NCI-H2107 treated with DMSO at 0.1 percent for 48 hours (cell line): ENCODE measurements at regions not wholly inside any gene's neighbourhood (a gene's known extent, or its start where the extent isn't known, plus 50 kb on each side); places are given as distances from the start of the nearest gene placed in this dataset.
"Not testable (repeated sequence)": the region's sequence is repeated elsewhere in the genome, so short reads cannot be mapped to it uniquely, and the experiment has no call there.

Experiments used
- DNase-seq: peaks from one replicate; lab custom pipeline; 2025; ENCODE audit not compliant: unreplicated experiment; lab: John Stamatoyannopoulos, UW

- DNase-seq: no peak
These were observed 87.7 kb downstream of the IYD start for GRCh38 chr6:150456466-150456865.

- DNase-seq: no peak
These were observed 88.3 kb downstream of the IYD start for GRCh38 chr6:150456902-150457643.

- no peak for DNase-seq
These were observed 89.8 kb downstream of the IYD start for GRCh38 chr6:150458579-150458978.

- DNase-seq: no peak
These were observed 95.0 kb downstream of the IYD start for GRCh38 chr6:150463852-150464251.

GRCh38 chr6:150464966-150465365 lies 96.2 kb downstream of the IYD start:
- DNase-seq: no peak

- DNase-seq: no peak
These were observed 96.8 kb downstream of the IYD start for GRCh38 chr6:150465610-150466009.

- DNase-seq: no peak
These were observed 97.4 kb downstream of the IYD start for GRCh38 chr6:150466196-150466595.

- no peak for DNase-seq
These were observed 101.3 kb downstream of the IYD start for GRCh38 chr6:150470131-150470530.

GRCh38 chr6:150470960-150471665 lies 102.3 kb downstream of the IYD start:
- no peak for DNase-seq

GRCh38 chr6:150478656-150479545 lies 110.1 kb downstream of the IYD start:
- no peak for DNase-seq

GRCh38 chr6:150482883-150483409 lies 114.1 kb downstream of the IYD start:
- DNase-seq: no peak

GRCh38 chr6:150485161-150485958 lies 114.3 kb upstream of the PLEKHG1 start:
- no peak for DNase-seq

- no peak for DNase-seq
These were observed 113.6 kb upstream of the PLEKHG1 start for GRCh38 chr6:150486048-150486447.

- DNase-seq: no peak
These were observed 109.1 kb upstream of the PLEKHG1 start for GRCh38 chr6:150490586-150490985.

- no peak for DNase-seq
These were observed 108.4 kb upstream of the PLEKHG1 start for GRCh38 chr6:150491131-150491810.

GRCh38 chr6:150491811-150492172 lies 107.9 kb upstream of the PLEKHG1 start:
- DNase-seq: no peak

GRCh38 chr6:150492507-150492906 lies 107.2 kb upstream of the PLEKHG1 start:
- no peak for DNase-seq

- no peak for DNase-seq
These were observed 106.7 kb upstream of the PLEKHG1 start for GRCh38 chr6:150492941-150493340.

GRCh38 chr6:150493552-150493951 lies 106.1 kb upstream of the PLEKHG1 start:
- not testable (repeated sequence) for DNase-seq

GRCh38 chr6:150494241-150494640 lies 105.4 kb upstream of the PLEKHG1 start:
- no peak for DNase-seq
